H1 (cell line): ENCODE measurements at regions not wholly inside any gene's neighbourhood (a gene's known extent, or its start where the extent isn't known, plus 50 kb on each side); places are given as distances from the start of the nearest gene placed in this dataset.

ENCODE experiments used
- CTCF ChIA-PET: fragments of 300-600 bp; sonication (Branson Sonifier 250); formaldehyde crosslinking; loops from one replicate; lab custom pipeline; 2021; ENCODE audit not compliant: partially characterized antibody; lab: Charles Lee
- POLR2A ChIA-PET: fragments of 300-600 bp; sonication (Branson Sonifier 250); formaldehyde crosslinking; loops from one replicate; lab custom pipeline; 2021; ENCODE audit warnings: inconsistent platforms; ENCODE audit not compliant: partially characterized antibody; lab: Charles Lee
- DNase-seq, 2 experiments: peaks; one replicate each; pipeline versions ENCODE4 v3.0.0 to v3.0.0-alpha.2; 2010 to 2022; ENCODE audit warnings: low spot score in 2 of 2, low read depth in 1 of 2, mixed read lengths in 1 of 2
- FAIRE-seq: peaks from 2 replicates; lab custom pipeline; 2011; peaks lifted over from hg19 to GRCh38; lab: Jason Lieb, UNC
- H2AFZ ChIP-seq: 2 replicates; pipeline ENCODE4 v1.8.1; 2012; ENCODE audit warnings: low read length, inconsistent platforms
- H2AK5ac ChIP-seq: 2 replicates; pipeline ENCODE4 v1.6.1; 2013; ENCODE audit warnings: low read depth, low read length
- H2BK120ac ChIP-seq: replicated peaks from 2 replicates; pipeline ENCODE3; 2013; ENCODE audit warnings: low read depth, low read length, inconsistent platforms
- H2BK12ac ChIP-seq: 2 replicates; pipeline ENCODE4 v1.6.1; 2013; ENCODE audit warnings: low read depth, low read length
- H2BK15ac ChIP-seq: 2 replicates; pipeline ENCODE4 v1.6.1; 2013; ENCODE audit warnings: low read length
- H2BK20ac ChIP-seq: 2 replicates; pipeline ENCODE4 v1.6.1; 2013; ENCODE audit warnings: low read length
- H2BK5ac ChIP-seq: 2 replicates; pipeline ENCODE4 v1.6.1; 2013; ENCODE audit warnings: low read depth, low read length
- H3K14ac ChIP-seq: 2 replicates; pipeline ENCODE4 v1.6.1; 2013; ENCODE audit warnings: inconsistent platforms; ENCODE audit not compliant: insufficient read length
- H3K18ac ChIP-seq: 2 replicates; pipeline ENCODE4 v1.6.1; 2013; ENCODE audit warnings: low read length; ENCODE audit errors: extremely low read depth
- H3K23ac ChIP-seq: 2 replicates; pipeline ENCODE4 v1.6.1; 2013; ENCODE audit warnings: inconsistent platforms; ENCODE audit not compliant: insufficient read length
- H3K23me2 ChIP-seq: 2 replicates; pipeline ENCODE4 v1.6.1; 2013; ENCODE audit warnings: low read depth, low read length
- H3K27ac ChIP-seq: 2 replicates; pipeline ENCODE4 v1.6.1; 2011; ENCODE audit warnings: low read depth, low read length, inconsistent platforms
- H3K27me3 ChIP-seq, 4 experiments: replicated peaks in 1 of 4; 1 replicate in 1 of 4; 2 replicates in 3 of 4; pipeline versions ENCODE4 v1.6.1 to v1.8.1; 2011 to 2013; ENCODE audit warnings: low read length in 3 of 4, mild to moderate bottlenecking in 3 of 4, inconsistent platforms in 2 of 4, mixed read lengths in 2 of 4, moderate library complexity in 1 of 4; ENCODE audit not compliant: control insufficient read depth in 3 of 4, insufficient read depth in 3 of 4; ENCODE audit errors: extremely low read depth in 1 of 4
- H3K36me3 ChIP-seq, 4 experiments: 2 replicates each; pipeline versions ENCODE4 v1.6.1 to v1.8.1; 2011 to 2013; ENCODE audit warnings: mild to moderate bottlenecking in 4 of 4, low read length in 3 of 4, moderate library complexity in 2 of 4, control low read depth in 1 of 4, inconsistent platforms in 1 of 4; ENCODE audit not compliant: insufficient read depth in 4 of 4, control insufficient read depth in 2 of 4
- H3K4ac ChIP-seq: replicated peaks from 2 replicates; pipeline ENCODE3; 2013; ENCODE audit warnings: low read length, low read depth, mixed read lengths, inconsistent platforms; ENCODE audit not compliant: insufficient read length
- H3K4me1 ChIP-seq, 4 experiments: replicated peaks in 1 of 4; 1 replicate in 1 of 4; 2 replicates in 3 of 4; pipeline versions ENCODE4 v1.6.1 to v1.8.1; 2011 to 2013; ENCODE audit warnings: low read length in 3 of 4, inconsistent platforms in 2 of 4, mixed read lengths in 1 of 4; ENCODE audit not compliant: insufficient read depth in 4 of 4, control insufficient read depth in 3 of 4
- H3K4me2 ChIP-seq, 2 experiments: 2 replicates each; pipeline versions ENCODE4 v1.6.1 to v1.8.1; 2011 to 2013; ENCODE audit warnings: low read depth in 2 of 2, low read length in 2 of 2, control low read depth in 1 of 2, inconsistent platforms in 1 of 2, mild to moderate bottlenecking in 1 of 2; ENCODE audit not compliant: insufficient read depth in 1 of 2
- H3K4me3 ChIP-seq, 4 experiments: fragments of 200-600, 300-600 bp in 1 of 4; sonication (generic), shearing (Covaris generic), sonication (Bioruptor Twin) in 1 of 4; 2 replicates each; pipeline versions ENCODE4 v1.5.1 to v1.8.1; 2011 to 2016; ENCODE audit warnings: low read length in 4 of 4, low read depth in 3 of 4, control low read depth in 2 of 4, inconsistent platforms in 2 of 4, mild to moderate bottlenecking in 2 of 4, mixed read lengths in 1 of 4, moderate library complexity in 1 of 4; ENCODE audit not compliant: insufficient read depth in 2 of 4; ENCODE audit errors: extremely low read depth in 1 of 4
- H3K56ac ChIP-seq: replicated peaks from 2 replicates; pipeline ENCODE3; 2013; ENCODE audit warnings: low read depth, mild to moderate bottlenecking, mixed read lengths, low read length, inconsistent platforms; ENCODE audit not compliant: insufficient read length
- H3K79me1 ChIP-seq: 2 replicates; pipeline ENCODE4 v1.6.1; 2013; ENCODE audit warnings: low read depth, low read length, control low read depth
- H3K79me2 ChIP-seq, 2 experiments: 2 replicates each; pipeline versions ENCODE4 v1.6.1 to v1.8.1; 2012 to 2013; ENCODE audit warnings: low read length in 2 of 2, mild to moderate bottlenecking in 2 of 2, inconsistent platforms in 1 of 2; ENCODE audit not compliant: insufficient read depth in 2 of 2, control insufficient read depth in 1 of 2
- H3K9ac ChIP-seq, 4 experiments: replicated peaks in 1 of 4; 1 replicate in 1 of 4; 2 replicates in 3 of 4; pipeline versions ENCODE4 v1.6.1 to v1.8.1; 2011 to 2013; ENCODE audit warnings: low read depth in 3 of 4, low read length in 3 of 4, control low read depth in 2 of 4, mild to moderate bottlenecking in 2 of 4, moderate library complexity in 2 of 4, inconsistent platforms in 1 of 4; ENCODE audit errors: extremely low read depth in 1 of 4
- H3K9me3 ChIP-seq, 2 experiments: 2 replicates each; pipeline versions ENCODE4 v1.6.1 to v1.8.1; 2012 to 2013; ENCODE audit warnings: mild to moderate bottlenecking in 2 of 2, moderate library complexity in 2 of 2, control low read depth in 1 of 2, inconsistent platforms in 1 of 2, low read depth in 1 of 2, low read length in 1 of 2, mixed read lengths in 1 of 2; ENCODE audit not compliant: insufficient read depth in 2 of 2
- H4K20me1 ChIP-seq, 2 experiments: replicated peaks in 1 of 2; 2 replicates each; pipeline versions ENCODE3 to v1.8.1; 2011 to 2013; ENCODE audit warnings: inconsistent platforms in 2 of 2, low read length in 2 of 2, mild to moderate bottlenecking in 1 of 2; ENCODE audit not compliant: insufficient read depth in 2 of 2, control insufficient read depth in 1 of 2
- H4K5ac ChIP-seq: 2 replicates; pipeline ENCODE4 v1.6.1; 2013; ENCODE audit warnings: low read length, low read depth, mixed read lengths, inconsistent platforms; ENCODE audit not compliant: insufficient read length
- H4K8ac ChIP-seq: 2 replicates; pipeline ENCODE4 v1.8.0; 2013; ENCODE audit warnings: mild to moderate bottlenecking, moderate library complexity, low read length, inconsistent platforms; ENCODE audit not compliant: insufficient read depth; ENCODE audit errors: extremely low read depth
- H4K91ac ChIP-seq: replicated peaks from 2 replicates; pipeline ENCODE3; 2013; ENCODE audit warnings: low read length, mixed read lengths, inconsistent platforms; ENCODE audit not compliant: insufficient read length
- CBX5 ChIP-seq: fragments of 300-800, 300-1000 bp; sonication (generic); IDR thresholded peaks from 2 replicates; pipeline ENCODE4 v1.7.1; 2016; ENCODE audit warnings: antibody characterized with exemption, low read length, low read depth
- EGR1 ChIP-seq: IDR thresholded peaks from 2 replicates; pipeline ENCODE4 v1.6.1; 2011; ENCODE audit warnings: low read depth, low read length, borderline replicate concordance
- POU5F1 ChIP-seq: IDR thresholded peaks from 2 replicates; pipeline ENCODE4 v1.6.1; 2011; ENCODE audit warnings: low read depth, mild to moderate bottlenecking, low read length, moderate library complexity
- RAD21 ChIP-seq, 2 experiments: IDR thresholded peaks in 1 of 2; conservative IDR thresholded peaks in 1 of 2; 2 replicates each; pipeline ENCODE4 v1.6.1; 2011; ENCODE audit warnings: low read depth in 2 of 2, low read length in 2 of 2, improper control_type of control experiment in 1 of 2, inconsistent platforms in 1 of 2, mild to moderate bottlenecking in 1 of 2, moderate library complexity in 1 of 2
- TEAD4 ChIP-seq: IDR thresholded peaks from 2 replicates; pipeline ENCODE4 v1.6.1; 2012; ENCODE audit warnings: low read depth, low read length, inconsistent platforms, mixed read lengths
- WGBS, 2 experiments: shearing (Covaris generic) in 1 of 2; methylation state at CpG; one replicate each; pipeline versions ENCODE4 v1.1.6 to v1.1.7; 2013 to 2015; ENCODE audit warnings: low lambda C conversion rate in 2 of 2, mixed read lengths in 2 of 2, inconsistent platforms in 1 of 2, low coverage in 1 of 2, missing lambda C conversion rate in 1 of 2; ENCODE audit not compliant: insufficient replicate concordance in 2 of 2, insufficient coverage in 1 of 2, insufficient read length in 1 of 2; ENCODE audit errors: extremely low coverage in 1 of 2, missing lambda C conversion rate in 1 of 2; 5-methylcytosine and 5-hydroxymethylcytosine counted together
- TF ChIP-seq, protein P1 (sequence below), 3 experiments: IDR thresholded peaks; 1 replicate in 2 of 3; 2 replicates in 1 of 3; pipeline versions ENCODE4 v1.5.1 to v1.6.1; 2011; ENCODE audit warnings: low read length in 3 of 3, mild to moderate bottlenecking in 3 of 3, inconsistent platforms in 2 of 3, low read depth in 1 of 3, moderate library complexity in 1 of 3; ENCODE audit not compliant: insufficient read depth in 1 of 3; ENCODE audit errors: control extremely low read depth in 1 of 3

DNA sequence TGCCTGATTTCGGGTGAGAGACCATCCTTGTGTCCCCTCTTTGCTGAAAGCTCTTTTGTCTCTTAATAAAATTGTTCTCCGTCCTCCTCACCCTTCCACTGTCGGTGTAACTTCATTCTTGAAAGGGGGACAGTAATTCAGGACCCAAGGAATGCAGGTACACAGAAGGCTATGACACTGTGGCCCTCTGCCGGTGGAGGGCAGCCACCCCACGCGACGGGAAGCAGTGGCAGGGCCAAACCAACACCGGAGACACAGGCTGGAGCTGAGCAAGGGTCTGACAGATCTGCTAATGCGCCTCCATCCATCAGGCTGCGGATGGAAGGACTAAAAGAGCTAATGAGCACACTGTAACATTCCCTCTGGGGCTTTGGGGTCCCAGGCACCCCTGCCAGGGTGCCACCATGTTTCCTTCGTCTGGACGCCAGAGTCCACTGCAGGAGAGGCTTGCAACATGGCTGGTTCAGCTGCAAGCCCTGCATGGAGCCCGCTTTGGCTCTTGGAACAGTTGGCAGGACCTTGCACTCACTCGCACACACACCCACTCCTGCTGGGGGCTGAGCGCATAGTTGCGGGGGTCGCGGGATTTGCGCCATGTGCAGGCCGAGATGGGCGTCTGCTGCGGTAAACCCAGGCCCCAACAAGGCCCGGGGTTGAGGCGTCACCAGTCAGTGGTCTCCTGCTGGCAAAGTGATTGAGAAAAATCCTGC lies 544.1 kb upstream of the CDH7 start:
- H3K23me2 ChIP-seq: no peaks in the 10 kb centered on the region
- 88% methylated on average over 24 of the region's 24 CpGs; no CpG with 5 or more reads in 1 of the 2 experiments for WGBS, 2 experiments
- H3K79me2 ChIP-seq: no peaks in the 10 kb centered on the region
- peak; percentile 70 to 73 for TF ChIP-seq RAD21 (IDR thresholded peaks at IDR 0.05 in 1 of 2, conservative IDR thresholded peaks at IDR 0.05 in 1 of 2; ENCODE audit: low read depth in 2 of 2, low read length in 2 of 2)
- no peak for TF ChIP-seq CBX5
- TF ChIP-seq, protein P1, sequence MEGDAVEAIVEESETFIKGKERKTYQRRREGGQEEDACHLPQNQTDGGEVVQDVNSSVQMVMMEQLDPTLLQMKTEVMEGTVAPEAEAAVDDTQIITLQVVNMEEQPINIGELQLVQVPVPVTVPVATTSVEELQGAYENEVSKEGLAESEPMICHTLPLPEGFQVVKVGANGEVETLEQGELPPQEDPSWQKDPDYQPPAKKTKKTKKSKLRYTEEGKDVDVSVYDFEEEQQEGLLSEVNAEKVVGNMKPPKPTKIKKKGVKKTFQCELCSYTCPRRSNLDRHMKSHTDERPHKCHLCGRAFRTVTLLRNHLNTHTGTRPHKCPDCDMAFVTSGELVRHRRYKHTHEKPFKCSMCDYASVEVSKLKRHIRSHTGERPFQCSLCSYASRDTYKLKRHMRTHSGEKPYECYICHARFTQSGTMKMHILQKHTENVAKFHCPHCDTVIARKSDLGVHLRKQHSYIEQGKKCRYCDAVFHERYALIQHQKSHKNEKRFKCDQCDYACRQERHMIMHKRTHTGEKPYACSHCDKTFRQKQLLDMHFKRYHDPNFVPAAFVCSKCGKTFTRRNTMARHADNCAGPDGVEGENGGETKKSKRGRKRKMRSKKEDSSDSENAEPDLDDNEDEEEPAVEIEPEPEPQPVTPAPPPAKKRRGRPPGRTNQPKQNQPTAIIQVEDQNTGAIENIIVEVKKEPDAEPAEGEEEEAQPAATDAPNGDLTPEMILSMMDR (IDR thresholded peaks at IDR 0.05; ENCODE audit: control extremely low read depth in 1 of 3, insufficient read depth in 1 of 3, low read depth in 1 of 3, low read length in 3 of 3): peak; percentile 43 to 72 (median 64)
- no peak for TF ChIP-seq POU5F1
- peak; percentile 71; the same call in 1 of the 2 replicates for TF ChIP-seq TEAD4
- no peak for TF ChIP-seq EGR1
- no peak overlapping the region for H3K23ac ChIP-seq
- H4K5ac ChIP-seq: no peak overlapping the region
- H2BK120ac ChIP-seq: no peak overlapping the region
- no peaks in the 10 kb centered on the region for H3K36me3 ChIP-seq
- no peaks in the 10 kb centered on the region for H3K4me1 ChIP-seq
- no peak overlapping the region for H3K18ac ChIP-seq
- DNase-seq (peak in 1 of 2 experiments; percentile 57), FAIRE-seq (no peak)
- no peak overlapping the region for H3K14ac ChIP-seq
- no peaks in the 10 kb centered on the region for H3K27me3 ChIP-seq
- H4K91ac ChIP-seq: no peak overlapping the region
- CTCF ChIA-PET: interaction anchor here (0.5 to 1.7 kb wide), 14 partner anchors 9 to 796 kb away, joined by 3 to 8 read pairs (median 4); no protein-coding TSS in a partner anchor
- H4K20me1 ChIP-seq: no peaks in the 10 kb centered on the region
- H2BK12ac ChIP-seq: peak overlapping the region; percentile 50; the same call in 1 of the 2 replicates
- no peak overlapping the region for H3K4me2 ChIP-seq
- H2AK5ac ChIP-seq: no peak overlapping the region
- no peak overlapping the region for H2BK20ac ChIP-seq
- no peaks in the 10 kb centered on the region for H3K9me3 ChIP-seq
- H3K4me3 ChIP-seq: no peak overlapping the region
- no peak overlapping the region for H2BK15ac ChIP-seq
- H3K9ac ChIP-seq: no peak overlapping the region
- H2BK5ac ChIP-seq: no peak overlapping the region
- H4K8ac ChIP-seq: peak overlapping the region; percentile 64; the same call in 1 of the 2 replicates
- H3K27ac ChIP-seq: no peak overlapping the region
- no peak overlapping the region for H3K4ac ChIP-seq
- H3K56ac ChIP-seq: no peak overlapping the region
- POLR2A ChIA-PET: no interaction called here
- peak overlapping the region; percentile 74 for H2AFZ ChIP-seq
- H3K79me1 ChIP-seq: no peaks in the 10 kb centered on the region
